ENCODE measurements at regions not wholly inside any gene's neighbourhood (a gene's known extent, or its start where the extent isn't known, plus 50 kb on each side); places are given as distances from the start of the nearest gene placed in this dataset.

DNA sequence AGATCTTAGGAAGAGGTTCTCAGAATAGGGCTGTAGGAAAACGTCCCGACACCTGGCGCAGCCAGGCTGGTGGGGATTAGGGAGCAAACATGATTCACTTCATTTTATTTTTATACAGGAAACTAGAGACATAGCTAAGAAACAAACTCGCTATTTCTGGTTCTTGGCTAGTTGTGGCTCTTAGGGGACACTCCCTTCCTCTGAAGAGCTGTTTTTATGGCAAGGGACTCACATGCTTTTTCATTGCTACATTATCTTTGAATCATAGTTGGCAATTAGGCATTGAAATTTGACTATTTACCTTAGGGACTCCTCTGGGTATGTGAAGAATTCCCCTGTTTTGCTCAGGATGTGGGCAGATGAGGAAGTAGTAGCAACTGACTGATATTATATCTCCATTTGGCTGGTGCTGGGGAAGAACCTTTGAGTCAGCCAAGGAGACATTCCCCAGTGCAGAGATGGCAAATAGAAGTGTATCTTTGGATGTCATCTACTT is 174.5 kb downstream of the SMIM20 start:
- DNase-seq (ENCODE audit: low spot score in 2 of 2) (no peak), FAIRE-seq (no peak)

DNA sequence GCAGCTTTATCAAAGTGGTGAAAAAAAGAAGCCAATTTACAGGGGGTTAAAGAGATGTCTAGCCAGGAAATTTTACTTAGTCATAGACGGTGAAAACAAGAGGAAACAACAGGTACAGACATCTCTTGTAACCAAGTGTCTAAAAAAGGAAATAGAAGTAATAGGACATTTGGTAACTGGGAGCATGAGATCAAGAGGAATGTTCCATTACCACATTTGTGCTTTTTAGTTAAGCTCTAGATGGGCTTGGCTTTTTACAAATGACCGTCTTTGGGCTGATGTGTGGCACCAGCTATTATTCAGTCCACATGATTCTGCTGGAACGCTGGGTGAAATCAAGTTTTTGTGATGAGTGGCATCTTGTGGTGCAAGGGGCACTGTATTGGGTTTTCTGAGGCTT is 179.5 kb downstream of the SMIM20 start:
- FAIRE-seq, result no peak

GRCh38 chr4:26094076-26094475 is 180.1 kb downstream of the SMIM20 start:
- FAIRE-seq, result no peak
- no peak for DNase-seq (ENCODE audit: low spot score in 2 of 2)

More for the DNA sequence above, 179.5 kb downstream of the SMIM20 start:
- no peak for DNase-seq (ENCODE audit: low spot score in 2 of 2)

GRCh38 chr4:26094911-26095310 is 180.9 kb downstream of the SMIM20 start:
- DNase-seq (ENCODE audit: low spot score in 2 of 2) (no peak), FAIRE-seq (no peak)

- FAIRE-seq, result no peak
Observed at GRCh38 chr4:26099967-26100366, 185.9 kb downstream of the SMIM20 start.

DNA sequence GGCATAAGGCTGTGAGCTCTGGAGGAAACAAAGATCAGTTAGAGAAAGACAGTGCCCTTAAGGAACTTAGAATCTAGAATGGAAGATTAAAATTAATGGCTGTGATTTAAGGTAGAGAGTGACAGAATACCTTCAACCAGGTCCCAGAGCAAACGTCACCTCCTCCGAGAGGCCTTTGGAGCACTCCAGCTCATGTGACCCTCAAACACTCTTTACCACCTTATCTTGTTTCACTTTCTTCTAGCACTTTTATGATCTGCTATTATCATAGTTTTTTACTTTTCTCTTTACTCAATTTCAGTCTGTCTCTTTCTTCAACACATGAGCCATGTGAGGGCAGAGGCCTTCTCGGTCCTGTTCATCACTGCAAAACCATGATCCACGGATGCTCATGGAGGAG is 187.0 kb downstream of the SMIM20 start:
- FAIRE-seq, result no peak
- no peak for DNase-seq (ENCODE audit: low spot score in 2 of 2)

More at GRCh38 chr4:26099967-26100366, 185.9 kb downstream of the SMIM20 start:
- DNase-seq (ENCODE audit: low spot score in 2 of 2), result no peak

GRCh38 chr4:26104056-26104685 is 190.2 kb downstream of the SMIM20 start:
- DNase-seq (ENCODE audit: low spot score in 2 of 2) (no peak), FAIRE-seq (no peak)

- no peak for DNase-seq (ENCODE audit: low spot score in 2 of 2)
- FAIRE-seq, result no peak
Observed at GRCh38 chr4:26105337-26105736, 191.3 kb downstream of the SMIM20 start.

GRCh38 chr4:26105815-26106699 is 192.0 kb downstream of the SMIM20 start:
- no peak for FAIRE-seq
- DNase-seq (ENCODE audit: low spot score in 2 of 2), result no peak

DNA sequence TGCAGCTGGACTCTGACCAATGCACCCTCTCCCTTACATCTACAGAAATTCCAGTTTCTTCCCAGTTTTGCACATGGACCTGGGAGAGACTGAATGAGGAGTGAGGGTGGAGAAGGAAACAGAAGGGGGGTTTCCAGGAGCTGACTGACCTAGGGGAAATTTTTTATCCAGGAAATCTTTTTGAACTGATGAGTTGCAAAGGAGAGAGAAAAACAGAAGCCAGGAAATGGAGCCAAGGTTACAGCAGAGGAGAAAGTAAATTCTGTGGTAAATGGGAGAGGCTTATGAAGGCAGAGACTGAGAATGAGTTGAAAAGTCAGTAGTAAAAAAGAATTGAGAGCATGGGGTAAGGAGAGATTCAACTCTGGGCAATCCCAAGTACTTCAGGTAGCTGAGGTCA is 192.8 kb downstream of the SMIM20 start:
- DNase-seq (ENCODE audit: low spot score in 2 of 2) (no peak), FAIRE-seq (no peak)

DNA sequence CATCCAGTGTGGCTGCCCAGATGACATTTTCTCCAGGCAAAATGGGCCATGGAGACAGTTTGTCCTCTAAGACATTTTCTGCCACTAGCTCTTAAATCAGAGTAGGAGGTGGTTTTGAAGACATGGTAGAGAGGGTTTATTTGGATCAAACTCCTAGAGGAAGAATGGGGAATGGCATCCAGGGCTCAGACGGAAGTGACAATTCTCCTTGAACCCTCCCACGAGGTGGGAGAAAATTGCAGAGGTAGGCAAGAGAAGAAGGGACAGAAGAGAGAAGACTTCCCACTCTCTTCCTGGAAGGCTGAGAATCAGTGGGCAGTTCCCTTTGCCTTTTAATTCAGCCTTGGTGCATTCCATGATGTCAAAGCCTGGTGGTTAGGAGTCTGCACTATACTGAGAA is 194.0 kb downstream of the SMIM20 start:
- FAIRE-seq (no peak), DNase-seq (ENCODE audit: low spot score in 2 of 2) (no peak)

DNA sequence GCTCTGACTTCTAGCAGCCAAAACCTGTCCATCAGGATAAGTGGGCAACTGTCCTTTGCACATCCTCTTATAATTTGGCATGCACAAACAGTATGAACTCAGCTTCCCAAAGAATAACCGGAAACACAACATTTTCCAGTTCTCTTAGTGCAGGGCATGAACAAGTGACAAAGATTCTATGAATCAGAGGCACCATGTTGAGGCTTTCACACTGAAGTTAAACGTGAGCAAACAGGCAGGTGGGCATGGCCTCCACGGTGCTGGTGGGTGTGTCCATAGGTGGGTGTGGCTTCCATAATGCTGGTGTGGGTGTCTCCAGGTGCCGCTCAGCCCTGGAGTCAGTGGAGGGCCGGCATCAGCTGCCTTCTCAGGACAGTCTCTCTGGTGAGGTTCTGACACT is 196.5 kb downstream of the SMIM20 start:
- DNase-seq (ENCODE audit: low spot score in 2 of 2), result no peak
- no peak for FAIRE-seq

DNA sequence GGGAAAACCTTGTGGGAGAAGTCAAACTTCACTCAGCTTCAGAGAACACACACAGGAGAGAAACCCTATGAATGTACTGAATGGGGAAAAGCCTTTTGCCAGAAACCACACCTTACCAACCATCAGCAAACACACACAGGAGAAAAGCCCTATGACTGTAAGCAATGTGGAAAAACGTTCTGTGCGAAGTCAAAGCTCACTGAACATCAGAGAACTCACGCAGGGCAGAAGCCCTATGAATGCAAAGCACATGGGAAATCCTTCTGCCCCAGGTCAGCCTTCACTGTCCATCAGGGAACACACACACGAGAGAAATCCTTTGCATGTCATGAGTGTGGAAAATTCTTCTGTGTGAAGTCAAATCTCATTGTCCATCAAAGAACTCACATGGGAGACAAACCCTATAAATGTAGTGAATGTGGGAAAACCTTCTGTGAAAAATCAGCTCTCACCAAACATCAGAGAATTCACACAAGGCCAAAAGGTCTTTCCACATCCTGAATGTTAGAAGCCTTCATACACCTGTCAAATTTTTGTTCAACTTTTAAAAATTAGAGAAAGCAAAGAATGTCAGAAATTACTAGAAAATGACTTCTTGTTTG is 199.4 kb downstream of the SMIM20 start:
- DNase-seq (ENCODE audit: low spot score in 2 of 2) (no peak), FAIRE-seq (no peak)

DNA sequence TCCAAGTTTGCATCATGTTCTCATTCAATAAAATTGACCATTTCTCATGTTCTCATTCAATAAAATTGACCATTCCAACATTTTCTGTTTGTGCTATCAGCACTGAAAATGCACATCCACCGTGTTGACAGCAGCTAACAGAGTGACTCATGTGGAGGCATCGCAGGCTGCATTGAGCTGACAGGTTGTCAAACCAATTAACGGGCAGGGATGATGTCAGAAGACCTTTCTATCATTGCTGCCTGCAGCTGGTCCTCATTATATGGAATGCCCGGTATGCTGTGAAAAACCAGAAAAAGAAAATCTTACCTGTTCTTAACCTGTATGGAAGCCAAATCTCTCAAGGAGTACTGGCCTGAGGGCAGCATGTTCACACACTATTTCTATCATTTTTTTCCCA is 202.0 kb downstream of the SMIM20 start:
- FAIRE-seq (no peak), DNase-seq (ENCODE audit: low spot score in 2 of 2) (no peak)

DNA sequence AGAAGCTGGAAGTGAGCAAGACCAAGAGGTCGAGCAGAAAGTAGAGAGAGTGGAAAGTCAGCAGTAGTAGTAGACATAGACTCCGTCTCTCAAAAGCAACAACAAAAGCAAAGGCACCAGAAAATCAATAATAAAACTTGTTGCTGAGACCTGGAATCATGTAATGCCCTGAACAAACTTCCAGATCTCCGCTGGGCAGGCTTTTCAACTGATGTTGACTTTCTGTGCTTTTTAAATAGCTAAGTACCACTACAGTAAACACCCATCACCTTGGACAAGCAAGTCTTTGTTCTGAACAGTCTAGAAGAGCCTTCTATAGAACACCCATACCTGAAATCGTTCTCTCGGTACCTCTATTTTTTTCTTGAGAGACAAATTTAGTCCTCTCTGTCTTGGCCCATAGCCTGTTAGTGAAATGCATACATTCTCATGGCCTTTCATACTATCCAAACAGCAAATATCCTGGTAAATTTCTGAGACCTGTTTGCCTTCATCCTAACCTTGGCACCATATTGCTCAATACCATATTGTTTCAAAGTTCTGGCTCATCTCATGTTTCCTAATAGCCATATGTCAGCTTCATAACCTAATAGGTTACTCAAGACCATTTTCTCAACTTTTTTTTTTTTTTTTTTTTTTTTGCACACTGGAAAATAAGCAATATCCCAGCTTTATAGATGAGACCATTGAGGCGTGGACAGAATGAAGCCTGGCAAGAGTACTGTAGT is 200.6 kb upstream of the RBPJ start:
- DNase-seq (ENCODE audit: low spot score in 2 of 2) (no peak), FAIRE-seq (no peak)

GRCh38 chr4:26122690-26123089 is 198.1 kb upstream of the RBPJ start:
- no peak for DNase-seq (ENCODE audit: low spot score in 2 of 2)
- FAIRE-seq, result no peak

DNA sequence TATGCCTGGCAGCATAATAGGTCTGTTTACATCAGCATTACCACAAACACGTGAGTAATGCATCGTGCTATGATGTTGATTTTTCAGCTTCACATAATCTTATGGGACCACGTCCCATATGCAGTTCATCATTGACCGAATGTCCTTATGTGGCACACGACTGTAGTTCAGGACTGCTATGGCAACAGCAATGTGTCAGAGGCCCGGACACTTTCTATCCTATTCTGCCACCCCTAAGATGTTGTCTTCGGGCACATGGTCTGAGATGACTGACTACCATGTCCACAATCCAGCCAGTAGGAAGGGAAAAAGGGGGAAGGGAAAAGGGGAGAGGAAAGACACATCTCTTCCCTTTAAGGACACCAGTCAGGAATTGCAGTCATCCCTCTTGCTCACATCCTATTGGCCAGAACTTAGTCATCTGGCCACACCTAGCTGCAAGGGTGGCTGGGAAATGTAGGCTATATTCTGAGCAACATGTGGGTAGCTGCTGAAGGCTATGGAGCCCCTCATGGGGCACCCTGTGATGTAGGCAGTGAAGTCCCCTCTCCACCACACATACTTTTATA is 196.0 kb upstream of the RBPJ start:
- DNase-seq (ENCODE audit: low spot score in 2 of 2) (no peak), FAIRE-seq (no peak)

- DNase-seq (ENCODE audit: low spot score in 2 of 2) (no peak), FAIRE-seq (no peak)
Observed at GRCh38 chr4:26126143-26126718, 194.6 kb upstream of the RBPJ start.

- no peak for FAIRE-seq
- DNase-seq (ENCODE audit: low spot score in 2 of 2), result no peak
Observed at GRCh38 chr4:26126994-26127393, 193.8 kb upstream of the RBPJ start.

GRCh38 chr4:26127851-26128337 is 192.9 kb upstream of the RBPJ start:
- FAIRE-seq (no peak), DNase-seq (ENCODE audit: low spot score in 2 of 2) (no peak)
